Activated T-cell treated with anti-CD3 and anti-CD28 coated beads, Interleukin-2, amount 50 U/mL, for 4 hours (primary cell): ENCODE measurements at regions not wholly inside any gene's neighbourhood (a gene's known extent, or its start where the extent isn't known, plus 50 kb on each side); places are given as distances from the start of the nearest gene placed in this dataset.

ENCODE experiments used
- ATAC-seq, 2 donors: fragments of 200-7000 bp; cut with Tn5 transposase; one replicate each; pipeline ENCODE4 v1.10.0; 2021
- DNase-seq: peaks from one replicate; pipeline ENCODE4 v3.0.0-alpha.2; 2020
- H3K27me3 Mint-ChIP-seq: one replicate; pipeline ENCODE4 v1.8.0; 2021; ENCODE audit warnings: low read depth, mixed read lengths
- H3K36me3 Mint-ChIP-seq: one replicate; pipeline ENCODE4 v1.8.0; 2022; ENCODE audit warnings: mixed read lengths; ENCODE audit not compliant: insufficient read depth
- H3K4me1 Mint-ChIP-seq: one replicate; pipeline ENCODE4 v1.8.0; 2021; ENCODE audit warnings: low read depth, mixed read lengths
- H3K4me3 Mint-ChIP-seq: one replicate; pipeline ENCODE4 v1.8.0; 2021; ENCODE audit warnings: mild to moderate bottlenecking, moderate library complexity, mixed read lengths
- H3K9me3 Mint-ChIP-seq: one replicate; pipeline ENCODE4 v1.8.0; 2021; ENCODE audit warnings: mixed read lengths

DNA sequence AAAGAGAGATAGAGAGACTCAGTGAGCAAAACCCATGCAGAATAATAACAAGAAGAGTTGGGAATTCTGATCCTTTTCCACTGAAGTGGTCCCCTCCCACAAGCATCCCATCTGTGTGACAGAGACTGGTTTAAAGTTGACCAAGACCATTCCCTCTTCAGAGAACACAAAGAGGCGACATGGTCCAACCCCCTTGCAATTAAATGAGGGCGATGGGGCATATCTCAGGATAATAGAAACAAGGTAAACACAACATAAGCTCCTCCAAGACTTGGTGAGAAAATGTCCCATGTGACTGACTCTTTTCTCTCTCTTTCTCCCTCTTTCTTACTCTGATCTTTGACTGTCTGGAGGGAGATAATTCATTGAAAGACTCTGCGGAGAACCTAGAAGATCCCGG lies 526.7 kb downstream of the SOX11 start:
- Mint-ChIP-seq H3K4me3 (no peak overlapping the region), H3K9me3 (no peaks in the 10 kb centered on the region), H3K27me3 (no peaks in the 10 kb centered on the region), H3K36me3 (no peaks in the 10 kb centered on the region), H3K4me1 (no peaks in the 10 kb centered on the region)
- ATAC-seq (no peak), DNase-seq (no peak)

DNA sequence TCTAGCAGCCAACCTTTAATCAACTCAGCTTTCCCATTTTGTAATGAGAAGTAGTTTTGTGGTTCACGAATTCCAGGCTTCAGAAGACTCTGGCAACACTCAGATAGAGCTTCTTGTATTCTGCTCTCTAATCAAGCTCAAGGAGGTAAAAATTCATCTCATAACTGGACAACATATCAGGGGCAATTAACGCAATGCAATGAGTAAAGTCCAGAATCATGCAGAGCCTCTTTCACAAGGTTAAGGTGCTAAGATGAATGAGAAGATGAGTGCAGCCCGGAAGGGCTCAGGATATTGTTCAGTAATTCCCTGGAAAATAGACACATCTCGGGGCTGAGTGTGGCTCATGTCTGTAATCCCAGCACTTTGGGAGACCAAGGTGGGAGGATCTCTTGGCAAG lies 527.7 kb downstream of the SOX11 start:
- H3K9me3 Mint-ChIP-seq: no peaks in the 10 kb centered on the region
- no peaks in the 10 kb centered on the region for H3K4me1 Mint-ChIP-seq
- no peak overlapping the region for H3K4me3 Mint-ChIP-seq
- ATAC-seq (no peak), DNase-seq (no peak)
- no peaks in the 10 kb centered on the region for H3K36me3 Mint-ChIP-seq
- H3K27me3 Mint-ChIP-seq: no peaks in the 10 kb centered on the region

DNA sequence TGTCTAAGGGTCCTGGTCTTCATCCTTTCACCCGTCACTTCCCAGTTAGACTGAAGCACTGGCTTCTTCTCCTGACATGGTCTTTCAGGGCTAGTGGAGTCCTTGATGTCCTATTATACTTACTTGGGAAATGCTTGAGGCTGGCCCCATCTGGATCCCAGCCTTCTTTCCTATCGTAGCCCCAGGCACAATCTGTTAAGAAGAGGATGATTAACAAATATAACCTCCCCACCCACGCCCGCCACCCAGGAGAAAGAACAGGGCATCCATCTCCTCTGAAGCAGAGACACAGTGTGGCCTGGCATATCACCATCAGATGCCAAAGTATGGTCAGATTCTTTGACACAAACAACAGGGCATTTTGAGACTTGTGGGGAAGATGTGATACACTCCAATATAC lies 530.1 kb downstream of the SOX11 start:
- H3K4me1 Mint-ChIP-seq: no peaks in the 10 kb centered on the region
- peaks cover 3% of the 10 kb centered on the region for H3K9me3 Mint-ChIP-seq
- ATAC-seq (no peak), DNase-seq (no peak)
- no peak overlapping the region for H3K4me3 Mint-ChIP-seq
- H3K36me3 Mint-ChIP-seq: no peaks in the 10 kb centered on the region
- H3K27me3 Mint-ChIP-seq: peaks cover under 1% of the 10 kb centered on the region

- Mint-ChIP-seq H3K27me3 (peaks cover 3% of the 10 kb centered on the region), H3K4me1 (no peaks in the 10 kb centered on the region), H3K36me3 (no peaks in the 10 kb centered on the region), H3K4me3 (no peak overlapping the region), H3K9me3 (peaks cover 6% of the 10 kb centered on the region)
- ATAC-seq: no peak
- no peak for DNase-seq
Observed at GRCh38 chr2:6224267-6224666, 532.1 kb downstream of the SOX11 start.

DNA sequence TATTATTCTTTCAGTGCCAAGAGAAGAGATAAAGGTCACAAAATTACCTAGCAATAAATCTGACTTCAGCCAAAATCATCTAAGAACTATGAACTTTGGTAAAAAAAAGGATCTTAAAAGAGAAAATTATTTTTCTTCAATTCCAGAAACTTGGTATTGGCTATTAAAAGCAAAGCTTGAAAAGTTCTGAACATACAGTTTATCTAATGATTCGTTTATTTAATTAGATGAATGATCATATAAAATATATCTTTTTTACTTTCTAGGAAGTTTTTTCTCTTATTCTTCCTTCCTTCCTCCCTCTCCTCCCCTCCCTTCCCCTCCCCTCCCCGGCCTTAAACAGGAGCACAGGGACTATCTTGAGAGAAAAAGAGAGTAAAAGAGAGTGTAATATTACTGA lies 536.1 kb downstream of the SOX11 start:
- no peaks in the 10 kb centered on the region for H3K4me1 Mint-ChIP-seq
- H3K9me3 Mint-ChIP-seq: peaks cover 10% of the 10 kb centered on the region
- DNase-seq (no peak), ATAC-seq (no peak)
- no peak overlapping the region for H3K4me3 Mint-ChIP-seq
- H3K27me3 Mint-ChIP-seq: peaks cover 3% of the 10 kb centered on the region
- H3K36me3 Mint-ChIP-seq: no peaks in the 10 kb centered on the region

- no peaks in the 10 kb centered on the region for H3K36me3 Mint-ChIP-seq
- H3K9me3 Mint-ChIP-seq: peaks cover 7% of the 10 kb centered on the region
- DNase-seq (no peak), ATAC-seq (no peak)
- no peaks in the 10 kb centered on the region for H3K4me1 Mint-ChIP-seq
- peaks cover 3% of the 10 kb centered on the region for H3K27me3 Mint-ChIP-seq
- no peak overlapping the region for H3K4me3 Mint-ChIP-seq
Observed at GRCh38 chr2:6231166-6231565, 539.0 kb downstream of the SOX11 start.

- no peak overlapping the region for H3K4me3 Mint-ChIP-seq
- ATAC-seq: no peak
- H3K36me3 Mint-ChIP-seq: no peaks in the 10 kb centered on the region
- peaks cover 4% of the 10 kb centered on the region for H3K9me3 Mint-ChIP-seq
- no peak for DNase-seq
- H3K27me3 Mint-ChIP-seq: no peaks in the 10 kb centered on the region
- H3K4me1 Mint-ChIP-seq: no peaks in the 10 kb centered on the region
Observed at GRCh38 chr2:6233993-6234392, 541.8 kb downstream of the SOX11 start.

- Mint-ChIP-seq H3K36me3 (no peaks in the 10 kb centered on the region), H3K27me3 (no peaks in the 10 kb centered on the region), H3K9me3 (peaks cover under 1% of the 10 kb centered on the region), H3K4me3 (no peak overlapping the region), H3K4me1 (no peaks in the 10 kb centered on the region)
- ATAC-seq (no peak), DNase-seq (no peak)
Observed at GRCh38 chr2:6234702-6235101, 542.5 kb downstream of the SOX11 start.

DNA sequence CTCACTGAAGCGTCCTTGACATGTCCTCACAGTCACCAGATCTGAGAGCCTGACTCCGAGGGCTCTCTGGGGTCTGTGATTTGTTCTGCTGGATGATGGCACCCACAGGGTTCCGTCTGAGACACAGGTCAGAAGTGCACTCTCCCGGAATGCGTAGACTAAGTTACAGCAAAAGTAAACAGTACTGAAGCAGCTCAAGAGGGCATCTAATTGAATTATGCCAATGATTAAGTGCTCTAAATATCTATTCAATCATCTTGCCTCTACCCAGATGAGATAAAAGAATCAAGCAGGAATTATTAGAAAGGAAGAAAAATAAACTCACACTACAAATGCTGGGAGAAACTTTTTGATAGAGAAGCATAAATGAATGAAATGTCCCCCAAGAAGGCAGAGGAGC lies 544.1 kb downstream of the SOX11 start:
- H3K27me3 Mint-ChIP-seq: no peaks in the 10 kb centered on the region
- no peaks in the 10 kb centered on the region for H3K4me1 Mint-ChIP-seq
- peaks cover 5% of the 10 kb centered on the region for H3K9me3 Mint-ChIP-seq
- DNase-seq: no peak
- no peak for ATAC-seq
- no peaks in the 10 kb centered on the region for H3K36me3 Mint-ChIP-seq
- H3K4me3 Mint-ChIP-seq: no peak overlapping the region

DNA sequence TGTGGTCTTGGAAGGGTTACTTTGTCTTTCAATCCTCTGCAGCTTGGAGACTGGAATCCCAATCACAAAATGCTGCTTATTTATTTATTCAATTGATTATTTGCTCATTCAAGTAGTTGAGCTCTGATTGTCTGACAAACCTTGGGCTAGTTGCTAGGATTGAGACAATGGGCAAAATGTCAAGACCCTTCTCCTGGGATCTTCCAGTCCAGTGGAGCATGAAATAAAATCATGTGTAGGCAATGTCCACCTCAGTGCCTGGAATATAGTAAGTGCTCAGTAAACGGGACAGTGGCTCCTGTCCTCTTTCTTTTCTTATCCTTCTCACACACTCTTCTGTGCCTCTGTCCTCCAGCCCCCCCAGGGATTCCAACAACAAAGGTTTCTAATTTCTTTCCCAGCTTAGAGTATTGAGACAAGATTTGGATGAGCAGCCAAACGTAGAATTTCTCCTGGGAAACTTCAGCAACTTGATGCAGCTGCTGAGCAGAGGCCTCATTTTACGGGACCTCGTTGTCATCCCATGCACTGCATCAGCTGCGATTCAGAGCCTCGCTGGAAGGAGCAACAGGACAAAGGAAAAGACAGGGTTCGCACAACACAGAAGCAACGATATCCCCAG lies 545.0 kb downstream of the SOX11 start:
- Mint-ChIP-seq H3K9me3 (peaks cover 5% of the 10 kb centered on the region), H3K36me3 (no peaks in the 10 kb centered on the region), H3K4me1 (no peaks in the 10 kb centered on the region), H3K27me3 (no peaks in the 10 kb centered on the region), H3K4me3 (no peak overlapping the region)
- ATAC-seq: no peak
- DNase-seq: no peak

- ATAC-seq (no peak), DNase-seq (no peak)
- no peak overlapping the region for H3K4me3 Mint-ChIP-seq
- no peaks in the 10 kb centered on the region for H3K27me3 Mint-ChIP-seq
- no peaks in the 10 kb centered on the region for H3K9me3 Mint-ChIP-seq
- H3K4me1 Mint-ChIP-seq: no peaks in the 10 kb centered on the region
- no peaks in the 10 kb centered on the region for H3K36me3 Mint-ChIP-seq
Observed at GRCh38 chr2:6249557-6249956, 557.4 kb downstream of the SOX11 start.

GRCh38 chr2:6254441-6254840 lies 562.3 kb downstream of the SOX11 start:
- no peaks in the 10 kb centered on the region for H3K4me1 Mint-ChIP-seq
- H3K36me3 Mint-ChIP-seq: no peaks in the 10 kb centered on the region
- DNase-seq (no peak), ATAC-seq (no peak)
- no peaks in the 10 kb centered on the region for H3K27me3 Mint-ChIP-seq
- no peak overlapping the region for H3K4me3 Mint-ChIP-seq
- no peaks in the 10 kb centered on the region for H3K9me3 Mint-ChIP-seq

DNA sequence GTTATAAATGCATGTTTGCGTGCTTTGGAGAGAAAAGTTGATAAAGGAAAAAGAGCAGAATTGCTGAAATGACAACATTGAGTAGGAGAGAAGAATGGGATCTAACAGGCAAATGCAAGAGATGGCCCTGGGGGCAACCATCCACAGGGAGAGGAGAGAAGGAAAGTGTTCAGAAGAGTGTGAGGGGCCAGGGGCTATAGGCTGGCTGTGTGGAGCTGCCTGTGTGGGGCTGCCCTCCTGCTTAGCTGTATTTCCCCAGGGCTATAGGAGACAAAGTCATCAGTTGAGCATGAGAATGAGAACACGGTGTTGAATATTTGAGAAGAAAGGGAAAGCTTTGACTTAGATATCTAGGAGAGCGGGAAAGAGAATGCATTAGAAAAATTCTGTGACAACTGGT lies 572.0 kb downstream of the SOX11 start:
- Mint-ChIP-seq H3K4me3 (no peak overlapping the region), H3K27me3 (no peaks in the 10 kb centered on the region), H3K36me3 (no peaks in the 10 kb centered on the region), H3K4me1 (no peaks in the 10 kb centered on the region), H3K9me3 (no peaks in the 10 kb centered on the region)
- DNase-seq: no peak
- ATAC-seq: no peak

DNA sequence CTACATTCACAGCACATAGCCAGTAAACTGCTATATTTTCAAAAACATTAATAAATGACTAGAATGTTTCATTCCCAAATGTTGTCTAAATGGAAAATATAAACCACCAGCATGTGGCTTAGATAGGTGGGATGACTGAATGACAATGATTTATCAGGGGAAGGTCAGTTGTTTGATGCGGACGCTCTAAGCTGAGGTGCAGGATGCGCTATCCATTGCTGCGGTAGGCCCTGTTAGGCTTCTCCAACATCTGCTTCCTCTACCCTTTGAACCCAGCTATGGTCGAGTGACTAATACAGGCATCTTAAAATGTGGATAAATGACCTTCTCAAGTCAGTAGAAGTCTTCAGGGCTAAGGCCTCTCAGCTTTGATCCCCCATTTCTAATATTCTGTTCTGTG lies 584.2 kb downstream of the CMPK2 start:
- Mint-ChIP-seq H3K36me3 (no peaks in the 10 kb centered on the region), H3K9me3 (peaks cover 4% of the 10 kb centered on the region)

GRCh38 chr2:6283259-6283658 lies 582.4 kb downstream of the CMPK2 start:
- Mint-ChIP-seq H3K4me3 (no peak overlapping the region), H3K9me3 (no peaks in the 10 kb centered on the region), H3K36me3 (no peaks in the 10 kb centered on the region), H3K27me3 (no peaks in the 10 kb centered on the region), H3K4me1 (no peaks in the 10 kb centered on the region)
- ATAC-seq (no peak), DNase-seq (no peak)

More for the DNA sequence above, 584.2 kb downstream of the CMPK2 start:
- no peaks in the 10 kb centered on the region for H3K4me1 Mint-ChIP-seq
- no peaks in the 10 kb centered on the region for H3K27me3 Mint-ChIP-seq
- DNase-seq (no peak), ATAC-seq (no peak)
- H3K4me3 Mint-ChIP-seq: no peak overlapping the region

- DNase-seq (no peak), ATAC-seq (no peak)
- no peak overlapping the region for H3K4me3 Mint-ChIP-seq
- H3K4me1 Mint-ChIP-seq: no peaks in the 10 kb centered on the region
- H3K36me3 Mint-ChIP-seq: no peaks in the 10 kb centered on the region
- H3K27me3 Mint-ChIP-seq: no peaks in the 10 kb centered on the region
- H3K9me3 Mint-ChIP-seq: peaks cover 5% of the 10 kb centered on the region
Observed at GRCh38 chr2:6287406-6287805, 578.3 kb downstream of the CMPK2 start.
